ENCODE measurements at regions not wholly inside any gene's neighbourhood (a gene's known extent, or its start where the extent isn't known, plus 50 kb on each side); places are given as distances from the start of the nearest gene placed in this dataset.

DNA sequence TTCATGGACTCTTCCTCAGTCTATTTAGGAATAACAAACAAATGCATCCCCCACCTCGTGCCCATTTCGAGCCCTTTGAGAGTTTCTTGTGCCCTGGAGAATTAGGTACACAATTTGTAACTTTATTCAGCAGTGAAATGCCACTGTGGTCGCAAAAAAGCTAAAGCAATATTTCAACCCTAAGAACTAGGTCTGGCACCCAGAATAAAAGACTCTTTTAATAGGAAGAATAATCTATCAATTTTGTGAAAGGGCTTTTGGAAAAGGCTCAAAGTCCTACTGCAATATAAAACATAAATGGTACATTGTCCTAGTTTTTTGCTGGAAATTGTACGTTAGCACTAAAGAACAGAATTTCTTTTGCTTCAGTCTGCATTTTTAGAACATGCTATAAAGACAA, 304.6 kb upstream of the TENM3 start:
- TF ChIP-seq, protein P1, sequence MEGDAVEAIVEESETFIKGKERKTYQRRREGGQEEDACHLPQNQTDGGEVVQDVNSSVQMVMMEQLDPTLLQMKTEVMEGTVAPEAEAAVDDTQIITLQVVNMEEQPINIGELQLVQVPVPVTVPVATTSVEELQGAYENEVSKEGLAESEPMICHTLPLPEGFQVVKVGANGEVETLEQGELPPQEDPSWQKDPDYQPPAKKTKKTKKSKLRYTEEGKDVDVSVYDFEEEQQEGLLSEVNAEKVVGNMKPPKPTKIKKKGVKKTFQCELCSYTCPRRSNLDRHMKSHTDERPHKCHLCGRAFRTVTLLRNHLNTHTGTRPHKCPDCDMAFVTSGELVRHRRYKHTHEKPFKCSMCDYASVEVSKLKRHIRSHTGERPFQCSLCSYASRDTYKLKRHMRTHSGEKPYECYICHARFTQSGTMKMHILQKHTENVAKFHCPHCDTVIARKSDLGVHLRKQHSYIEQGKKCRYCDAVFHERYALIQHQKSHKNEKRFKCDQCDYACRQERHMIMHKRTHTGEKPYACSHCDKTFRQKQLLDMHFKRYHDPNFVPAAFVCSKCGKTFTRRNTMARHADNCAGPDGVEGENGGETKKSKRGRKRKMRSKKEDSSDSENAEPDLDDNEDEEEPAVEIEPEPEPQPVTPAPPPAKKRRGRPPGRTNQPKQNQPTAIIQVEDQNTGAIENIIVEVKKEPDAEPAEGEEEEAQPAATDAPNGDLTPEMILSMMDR (IDR thresholded peaks at IDR 0.05; ENCODE audit: insufficient read depth, low read depth, low read length): no peak
- no peak for TF ChIP-seq EZH2 (IDR thresholded peaks at IDR 0.05; ENCODE audit: insufficient read depth, low read length)
